ENCODE measurements at regions not wholly inside any gene's neighbourhood (a gene's known extent, or its start where the extent isn't known, plus 50 kb on each side); places are given as distances from the start of the nearest gene placed in this dataset.

- DNase-seq (ENCODE audit: low read depth in 1 of 2, low spot score in 1 of 2): no peak
- Histone ChIP-seq H3K9me3 (ENCODE audit: low read depth) (no peaks in the 10 kb centered on the region), H3K27ac (no peak overlapping the region), H3K4me1 (ENCODE audit: low read depth) (no peaks in the 10 kb centered on the region), H3K27me3 (no peaks in the 10 kb centered on the region), H3K4me3 (no peak overlapping the region), H3K36me3 (no peaks in the 10 kb centered on the region)
- TF ChIP-seq CTCF (IDR thresholded peaks at IDR 0.05; ENCODE audit: low read depth, low read length): no peak
Observed at GRCh38 chr16:63808730-63809129, 1313.1 kb downstream of the CDH11 start.

GRCh38 chr16:63806794-63807506 lies 1314.9 kb downstream of the CDH11 start:
- Histone ChIP-seq H3K27me3 (no peaks in the 10 kb centered on the region), H3K4me1 (ENCODE audit: low read depth) (no peaks in the 10 kb centered on the region), H3K36me3 (no peaks in the 10 kb centered on the region), H3K27ac (no peak overlapping the region), H3K9me3 (ENCODE audit: low read depth) (no peaks in the 10 kb centered on the region), H3K4me3 (no peak overlapping the region)
- no peak for TF ChIP-seq CTCF (IDR thresholded peaks at IDR 0.05; ENCODE audit: low read depth, low read length)
- DNase-seq (ENCODE audit: low read depth in 1 of 2, low spot score in 1 of 2): no peak

- H3K27ac ChIP-seq: no peak overlapping the region
- H3K4me3 ChIP-seq: no peak overlapping the region
- H3K4me1 ChIP-seq (ENCODE audit: low read depth): no peaks in the 10 kb centered on the region
- TF ChIP-seq CTCF (IDR thresholded peaks at IDR 0.05; ENCODE audit: low read depth, low read length): no peak
- no peaks in the 10 kb centered on the region for H3K9me3 ChIP-seq (ENCODE audit: low read depth)
- H3K36me3 ChIP-seq: no peaks in the 10 kb centered on the region
- DNase-seq (ENCODE audit: low read depth in 1 of 2, low spot score in 1 of 2): no peak
- H3K27me3 ChIP-seq: no peaks in the 10 kb centered on the region
Observed at GRCh38 chr16:63804126-63804525, 1317.7 kb downstream of the CDH11 start.

- Histone ChIP-seq H3K27ac (no peak overlapping the region), H3K36me3 (no peaks in the 10 kb centered on the region), H3K27me3 (no peaks in the 10 kb centered on the region), H3K9me3 (ENCODE audit: low read depth) (no peaks in the 10 kb centered on the region), H3K4me1 (ENCODE audit: low read depth) (no peaks in the 10 kb centered on the region), H3K4me3 (no peak overlapping the region)
- peak; percentile 30 for TF ChIP-seq CTCF (IDR thresholded peaks at IDR 0.05; ENCODE audit: low read depth, low read length)
- peak in 1 of 2 donors; percentile 23 for DNase-seq (ENCODE audit: low read depth in 1 of 2, low spot score in 1 of 2)
Observed at GRCh38 chr16:63789603-63790002, 1332.3 kb downstream of the CDH11 start.

- no peaks in the 10 kb centered on the region for H3K36me3 ChIP-seq
- DNase-seq (ENCODE audit: low read depth in 1 of 2, low spot score in 1 of 2): no peak
- TF ChIP-seq CTCF (IDR thresholded peaks at IDR 0.05; ENCODE audit: low read depth, low read length): no peak
- H3K27me3 ChIP-seq: no peaks in the 10 kb centered on the region
- H3K27ac ChIP-seq: no peak overlapping the region
- H3K9me3 ChIP-seq (ENCODE audit: low read depth): no peaks in the 10 kb centered on the region
- no peak overlapping the region for H3K4me3 ChIP-seq
- H3K4me1 ChIP-seq (ENCODE audit: low read depth): no peaks in the 10 kb centered on the region
Observed at GRCh38 chr16:63787014-63787413, 1334.8 kb downstream of the CDH11 start.

Data from cardiac muscle cell (in vitro differentiated cells and primary cell).